Thyroid gland (tissue), 4 donors: ENCODE measurements at regions not wholly inside any gene's neighbourhood (a gene's known extent, or its start where the extent isn't known, plus 50 kb on each side); places are given as distances from the start of the nearest gene placed in this dataset.

Source experiments
- DNase-seq, 2 donors: peaks; one replicate each; pipeline ENCODE4 v3.0.0-alpha.2; 2019
- H3K27ac ChIP-seq, 3 donors: fragments of 200-600 bp; sonication (generic); 1 replicate in 2 of 3; 2 replicates in 1 of 3; pipeline ENCODE4 v1.5.1; 2016 to 2019; ENCODE audit warnings: mild to moderate bottlenecking in 1 of 3, moderate library complexity in 1 of 3
- H3K27me3 ChIP-seq: fragments of 200-600 bp; sonication (generic); one replicate; pipeline ENCODE4 v1.5.1; 2019
- H3K36me3 ChIP-seq, 2 donors: fragments of 200-600 bp; sonication (generic); one replicate each; pipeline ENCODE4 v1.5.1; 2016 to 2019
- H3K4me1 ChIP-seq, 2 donors: fragments of 200-600 bp; sonication (generic); one replicate each; pipeline ENCODE4 v1.5.1; 2017 to 2019
- H3K4me3 ChIP-seq, 3 donors: fragments of 200-600 bp; sonication (generic); replicated peaks in 1 of 3; 1 replicate in 2 of 3; 2 replicates in 1 of 3; pipeline ENCODE4 v1.5.1; 2016; ENCODE audit warnings: mild to moderate bottlenecking in 1 of 3
- H3K9me3 ChIP-seq: fragments of 200-600 bp; sonication (generic); one replicate; pipeline ENCODE4 v1.5.1; 2017
- POLR2A ChIP-seq, 2 donors: fragments of 450-650 bp; IDR thresholded peaks; one replicate each; pipeline ENCODE4 v1.6.1; 2017; ENCODE audit warnings: antibody characterized with exemption in 2 of 2, mild to moderate bottlenecking in 2 of 2, moderate library complexity in 1 of 2
- WGBS, 2 donors: methylation state at CpG; one replicate each; pipeline ENCODE4 v1.1.5; 2017; 5-methylcytosine and 5-hydroxymethylcytosine counted together
- intact Hi-C: fragments of 100-400 bp; cut with DNase I; formaldehyde crosslinking; loops from one replicate; pipeline ENCODE4 v1.15.1; 2023
- TF ChIP-seq, protein P1 (sequence below), 6 experiments: fragments of 200-600 bp in 3 of 6; fragments of 450-650 bp in 3 of 6; sonication (generic) in 3 of 6; IDR thresholded peaks; one replicate each; pipeline ENCODE4 v1.5.1; 2016 to 2019; ENCODE audit warnings: antibody characterized with exemption in 6 of 6, mild to moderate bottlenecking in 2 of 6, inconsistent platforms in 1 of 6, moderate library complexity in 1 of 6

DNA sequence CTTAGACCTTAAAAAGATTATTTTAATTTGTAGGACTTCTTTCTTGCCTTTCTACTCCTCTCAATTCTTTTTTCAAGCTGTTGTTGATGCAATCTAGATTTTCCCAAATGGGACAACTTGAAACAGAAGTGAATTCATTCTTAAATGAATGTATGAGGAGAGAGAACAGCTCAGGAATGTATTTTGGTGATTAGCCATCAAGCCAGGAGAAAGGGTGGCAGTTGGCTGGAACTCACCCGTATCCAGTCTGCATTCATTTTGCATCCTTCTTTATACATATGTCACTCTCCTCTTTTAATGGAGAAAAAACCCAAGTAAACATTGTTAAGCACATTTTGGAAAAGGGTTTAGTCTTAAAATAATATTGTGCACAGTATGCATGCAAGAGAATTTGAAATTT is 251.3 kb downstream of the REEP3 start:
- no peaks in the 10 kb centered on the region for H3K9me3 ChIP-seq
- DNase-seq, result no peak

DNA sequence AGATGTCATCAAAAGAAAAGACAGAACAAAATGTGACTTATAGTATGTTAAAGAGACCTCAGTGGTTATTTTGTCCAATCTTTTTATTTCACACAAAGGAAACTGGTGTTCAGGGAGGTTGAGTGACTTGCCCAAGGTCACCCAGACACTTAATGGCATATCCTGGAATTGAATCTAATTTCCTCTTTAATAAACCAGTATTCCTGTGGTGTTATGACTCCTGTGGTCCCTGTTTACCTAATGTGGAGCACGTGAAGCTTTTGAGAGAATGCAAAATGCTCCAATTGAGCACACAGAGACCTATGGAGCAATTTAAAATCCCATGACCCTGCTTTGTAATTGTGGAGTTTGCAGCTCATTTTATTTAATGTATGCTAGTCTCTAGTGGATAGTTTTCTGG is 251.9 kb downstream of the REEP3 start:
- Histone ChIP-seq H3K9me3 (no peaks in the 10 kb centered on the region), H3K27ac (no peak overlapping the region), H3K4me1 (no peaks in the 10 kb centered on the region), H3K27me3 (no peaks in the 10 kb centered on the region), H3K4me3 (no peak overlapping the region), H3K36me3 (no peaks in the 10 kb centered on the region)
- intact Hi-C loops, result no loop called here
- no peak for DNase-seq
- 43 to 51% methylated on average over 1 of the region's 1 CpG for WGBS, 2 donors
- no peak for TF ChIP-seq POLR2A (IDR thresholded peaks at IDR 0.05)
- TF ChIP-seq, protein P1, sequence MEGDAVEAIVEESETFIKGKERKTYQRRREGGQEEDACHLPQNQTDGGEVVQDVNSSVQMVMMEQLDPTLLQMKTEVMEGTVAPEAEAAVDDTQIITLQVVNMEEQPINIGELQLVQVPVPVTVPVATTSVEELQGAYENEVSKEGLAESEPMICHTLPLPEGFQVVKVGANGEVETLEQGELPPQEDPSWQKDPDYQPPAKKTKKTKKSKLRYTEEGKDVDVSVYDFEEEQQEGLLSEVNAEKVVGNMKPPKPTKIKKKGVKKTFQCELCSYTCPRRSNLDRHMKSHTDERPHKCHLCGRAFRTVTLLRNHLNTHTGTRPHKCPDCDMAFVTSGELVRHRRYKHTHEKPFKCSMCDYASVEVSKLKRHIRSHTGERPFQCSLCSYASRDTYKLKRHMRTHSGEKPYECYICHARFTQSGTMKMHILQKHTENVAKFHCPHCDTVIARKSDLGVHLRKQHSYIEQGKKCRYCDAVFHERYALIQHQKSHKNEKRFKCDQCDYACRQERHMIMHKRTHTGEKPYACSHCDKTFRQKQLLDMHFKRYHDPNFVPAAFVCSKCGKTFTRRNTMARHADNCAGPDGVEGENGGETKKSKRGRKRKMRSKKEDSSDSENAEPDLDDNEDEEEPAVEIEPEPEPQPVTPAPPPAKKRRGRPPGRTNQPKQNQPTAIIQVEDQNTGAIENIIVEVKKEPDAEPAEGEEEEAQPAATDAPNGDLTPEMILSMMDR (IDR thresholded peaks at IDR 0.05), result no peak

More for the DNA sequence above, 251.3 kb downstream of the REEP3 start:
- Histone ChIP-seq H3K4me1 (no peaks in the 10 kb centered on the region), H3K27me3 (no peaks in the 10 kb centered on the region), H3K27ac (no peak overlapping the region), H3K36me3 (no peaks in the 10 kb centered on the region), H3K4me3 (no peak overlapping the region)
- TF ChIP-seq, protein P1 (IDR thresholded peaks at IDR 0.05), result no peak
- no peak for TF ChIP-seq POLR2A (IDR thresholded peaks at IDR 0.05)
- 59 to 66% methylated on average over 1 of the region's 1 CpG for WGBS, 2 donors
- intact Hi-C loops, result no loop called here

DNA sequence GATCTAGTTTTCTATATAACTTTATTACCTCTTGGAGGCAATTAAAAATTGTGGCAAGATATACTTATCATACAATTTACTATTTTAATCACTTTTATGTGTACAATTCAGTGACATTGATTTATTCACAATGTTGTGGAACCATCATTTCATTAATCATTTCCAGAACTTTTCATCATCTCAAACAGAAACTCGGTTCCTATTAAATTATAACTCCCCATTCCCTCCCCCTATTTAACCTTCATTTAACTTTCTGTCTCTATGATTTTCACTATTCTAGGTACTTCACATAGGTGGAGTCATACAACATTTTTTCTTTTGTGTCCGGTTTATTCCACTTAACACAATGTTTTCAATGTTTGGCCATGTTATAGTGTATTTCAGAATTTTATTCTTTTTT is 252.8 kb downstream of the REEP3 start:
- no peaks in the 10 kb centered on the region for H3K36me3 ChIP-seq
- intact Hi-C loops, result no loop called here
- no peak overlapping the region for H3K27ac ChIP-seq
- no peaks in the 10 kb centered on the region for H3K4me1 ChIP-seq
- H3K27me3 ChIP-seq, result no peaks in the 10 kb centered on the region
- TF ChIP-seq, protein P1 (IDR thresholded peaks at IDR 0.05), result no peak
- TF ChIP-seq POLR2A (IDR thresholded peaks at IDR 0.05), result no peak
- H3K9me3 ChIP-seq, result no peaks in the 10 kb centered on the region
- 87 to 91% methylated on average over 2 of the region's 2 CpGs for WGBS, 2 donors
- no peak for DNase-seq
- no peak overlapping the region for H3K4me3 ChIP-seq

DNA sequence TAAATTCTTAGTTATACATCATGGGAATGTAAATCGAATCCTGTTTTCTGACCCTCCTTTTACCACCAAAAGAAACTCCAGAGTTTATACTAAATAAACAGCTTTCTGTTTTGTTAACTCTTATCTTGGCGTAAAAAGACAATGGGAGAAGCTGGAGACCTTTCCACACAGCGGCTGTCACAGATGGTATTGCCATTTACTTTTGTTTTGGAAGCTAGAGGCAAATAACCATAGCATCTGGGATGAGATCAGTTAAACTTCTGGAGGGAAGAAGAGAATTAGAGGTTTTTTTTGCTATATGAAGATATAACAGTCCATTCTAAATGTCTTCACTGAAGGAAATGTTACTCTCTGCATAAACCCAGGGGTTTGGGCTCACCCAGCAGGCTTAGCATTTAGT is 258.9 kb downstream of the REEP3 start:
- intact Hi-C loops, result no loop called here
- TF ChIP-seq POLR2A (IDR thresholded peaks at IDR 0.05), result no peak
- TF ChIP-seq, protein P1 (IDR thresholded peaks at IDR 0.05), result no peak
- Histone ChIP-seq H3K36me3 (no peaks in the 10 kb centered on the region), H3K4me3 (no peak overlapping the region), H3K27ac (no peak overlapping the region), H3K27me3 (no peaks in the 10 kb centered on the region), H3K9me3 (no peaks in the 10 kb centered on the region), H3K4me1 (no peaks in the 10 kb centered on the region)
- no peak for DNase-seq
- WGBS, 2 donors, result 52 to 64% methylated on average over 3 of the region's 3 CpGs

DNA sequence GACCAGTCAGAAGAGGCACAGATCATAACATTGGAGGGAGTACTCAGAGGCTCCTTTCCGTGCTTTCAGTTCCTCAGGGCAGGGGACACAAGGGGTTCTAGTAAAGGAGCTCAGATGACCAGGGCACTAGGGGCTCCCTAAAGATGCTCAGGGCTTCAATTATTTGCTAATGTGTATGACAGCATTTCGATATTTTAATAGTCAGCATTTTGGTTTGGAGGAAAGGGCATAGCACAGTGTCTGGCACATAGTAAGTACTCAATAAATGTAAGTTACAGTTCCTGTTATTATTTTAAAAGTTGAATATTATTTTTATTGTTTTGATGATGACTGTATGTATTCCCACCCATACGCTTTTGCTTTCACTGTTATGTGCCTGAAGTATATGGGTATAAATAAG is 260.0 kb downstream of the REEP3 start:
- TF ChIP-seq, protein P1 (IDR thresholded peaks at IDR 0.05), result no peak
- no peak for TF ChIP-seq POLR2A (IDR thresholded peaks at IDR 0.05)
- H3K4me1 ChIP-seq, result no peaks in the 10 kb centered on the region
- 77 to 91% methylated on average over 3 of the region's 3 CpGs for WGBS, 2 donors
- H3K27ac ChIP-seq, result no peak overlapping the region
- no peak overlapping the region for H3K4me3 ChIP-seq
- H3K9me3 ChIP-seq, result no peaks in the 10 kb centered on the region
- DNase-seq, result no peak
- intact Hi-C loops, result no loop called here
- no peaks in the 10 kb centered on the region for H3K36me3 ChIP-seq
- no peaks in the 10 kb centered on the region for H3K27me3 ChIP-seq
